ENCODE measurements at regions not wholly inside any gene's neighbourhood (a gene's known extent, or its start where the extent isn't known, plus 50 kb on each side); places are given as distances from the start of the nearest gene placed in this dataset.

DNA sequence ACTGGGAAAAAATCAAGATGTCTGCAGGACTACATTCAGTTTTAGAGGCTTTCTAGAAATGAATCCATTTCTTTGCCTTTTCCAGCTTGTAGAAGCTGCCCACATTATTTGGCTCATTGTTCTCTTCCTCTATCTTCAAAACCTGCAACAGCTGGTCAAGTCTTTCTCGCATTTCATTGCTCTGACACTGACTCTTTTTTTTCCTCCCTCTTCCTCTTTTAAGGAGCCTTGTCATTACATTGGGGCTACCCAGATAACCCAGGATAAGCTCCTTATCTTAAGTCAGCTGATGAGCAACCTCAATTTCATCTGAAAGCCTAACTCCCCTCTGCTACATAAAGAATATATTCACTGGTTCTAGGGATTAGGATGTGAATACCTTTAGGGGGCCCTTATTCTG lies 53.2 kb upstream of the CEP162 start:
- no peak for DNase-seq (ENCODE audit: low spot score)
- 74% methylated on average over 1 of the region's 1 CpG for WGBS

GRCh38 chr6:84280030-84280429 lies 52.6 kb upstream of the CEP162 start:
- no peak for DNase-seq (ENCODE audit: low spot score)
- H3K9ac ChIP-seq (ENCODE audit: low read depth in 1 of 2, low read length in 2 of 2): no peak overlapping the region
- no peak overlapping the region for H3K4me3 ChIP-seq (ENCODE audit: low read depth in 1 of 3, low read length in 3 of 3)
- H3K9me3 ChIP-seq (ENCODE audit: control insufficient read depth in 4 of 4, low read length in 3 of 4): no peaks in the 10 kb centered on the region
- H3K27me3 ChIP-seq (ENCODE audit: control insufficient read depth in 4 of 4, insufficient read depth in 4 of 4, low read length in 3 of 4): no peaks in the 10 kb centered on the region
- no peak overlapping the region for H3K27ac ChIP-seq (ENCODE audit: low read depth in 1 of 2, low read length in 2 of 2)
- peaks cover 0 to 6% (median 2%) of the 10 kb centered on the region in 4 donors for H3K4me1 ChIP-seq (ENCODE audit: control insufficient read depth in 4 of 4, insufficient read depth in 4 of 4, low read length in 3 of 4)
- no peaks in the 10 kb centered on the region for H3K36me3 ChIP-seq (ENCODE audit: control insufficient read depth in 4 of 4, insufficient read depth in 3 of 4, low read depth in 1 of 4, low read length in 3 of 4)
- TF ChIP-seq SP1 (IDR thresholded peaks at IDR 0.05) (no peak), TAF1 (conservative IDR thresholded peaks at IDR 0.05) (no peak), RAD21 (IDR thresholded peaks at IDR 0.05) (no peak), ZBTB33 (IDR thresholded peaks at IDR 0.05) (no peak), GABPA (IDR thresholded peaks at IDR 0.05 in 1 of 2, conservative IDR thresholded peaks at IDR 0.05 in 1 of 2) (no peak), YY1 (IDR thresholded peaks at IDR 0.05) (no peak), FOXA1 (IDR thresholded peaks at IDR 0.05) (no peak), HNF4G (IDR thresholded peaks at IDR 0.05) (no peak), MAX (IDR thresholded peaks at IDR 0.05) (no peak)
- TF ChIP-seq, protein P1, sequence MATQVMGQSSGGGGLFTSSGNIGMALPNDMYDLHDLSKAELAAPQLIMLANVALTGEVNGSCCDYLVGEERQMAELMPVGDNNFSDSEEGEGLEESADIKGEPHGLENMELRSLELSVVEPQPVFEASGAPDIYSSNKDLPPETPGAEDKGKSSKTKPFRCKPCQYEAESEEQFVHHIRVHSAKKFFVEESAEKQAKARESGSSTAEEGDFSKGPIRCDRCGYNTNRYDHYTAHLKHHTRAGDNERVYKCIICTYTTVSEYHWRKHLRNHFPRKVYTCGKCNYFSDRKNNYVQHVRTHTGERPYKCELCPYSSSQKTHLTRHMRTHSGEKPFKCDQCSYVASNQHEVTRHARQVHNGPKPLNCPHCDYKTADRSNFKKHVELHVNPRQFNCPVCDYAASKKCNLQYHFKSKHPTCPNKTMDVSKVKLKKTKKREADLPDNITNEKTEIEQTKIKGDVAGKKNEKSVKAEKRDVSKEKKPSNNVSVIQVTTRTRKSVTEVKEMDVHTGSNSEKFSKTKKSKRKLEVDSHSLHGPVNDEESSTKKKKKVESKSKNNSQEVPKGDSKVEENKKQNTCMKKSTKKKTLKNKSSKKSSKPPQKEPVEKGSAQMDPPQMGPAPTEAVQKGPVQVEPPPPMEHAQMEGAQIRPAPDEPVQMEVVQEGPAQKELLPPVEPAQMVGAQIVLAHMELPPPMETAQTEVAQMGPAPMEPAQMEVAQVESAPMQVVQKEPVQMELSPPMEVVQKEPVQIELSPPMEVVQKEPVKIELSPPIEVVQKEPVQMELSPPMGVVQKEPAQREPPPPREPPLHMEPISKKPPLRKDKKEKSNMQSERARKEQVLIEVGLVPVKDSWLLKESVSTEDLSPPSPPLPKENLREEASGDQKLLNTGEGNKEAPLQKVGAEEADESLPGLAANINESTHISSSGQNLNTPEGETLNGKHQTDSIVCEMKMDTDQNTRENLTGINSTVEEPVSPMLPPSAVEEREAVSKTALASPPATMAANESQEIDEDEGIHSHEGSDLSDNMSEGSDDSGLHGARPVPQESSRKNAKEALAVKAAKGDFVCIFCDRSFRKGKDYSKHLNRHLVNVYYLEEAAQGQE (IDR thresholded peaks at IDR 0.05): no peak

More for the DNA sequence above, 53.2 kb upstream of the CEP162 start:
- Histone ChIP-seq H3K4me1 (ENCODE audit: control insufficient read depth in 4 of 4, insufficient read depth in 4 of 4, low read length in 3 of 4) (peaks cover 0 to 6% (median 2%) of the 10 kb centered on the region in 4 donors), H3K27ac (ENCODE audit: low read depth in 1 of 2, low read length in 2 of 2) (no peak overlapping the region), H3K9me3 (ENCODE audit: control insufficient read depth in 4 of 4, low read length in 3 of 4) (no peaks in the 10 kb centered on the region), H3K27me3 (ENCODE audit: control insufficient read depth in 4 of 4, insufficient read depth in 4 of 4, low read length in 3 of 4) (no peaks in the 10 kb centered on the region), H3K9ac (ENCODE audit: low read depth in 1 of 2, low read length in 2 of 2) (no peak overlapping the region), H3K4me3 (ENCODE audit: low read depth in 1 of 3, low read length in 3 of 3) (no peak overlapping the region), H3K36me3 (ENCODE audit: control insufficient read depth in 4 of 4, insufficient read depth in 3 of 4, low read depth in 1 of 4, low read length in 3 of 4) (no peaks in the 10 kb centered on the region)
- TF ChIP-seq RAD21 (IDR thresholded peaks at IDR 0.05) (no peak), HNF4G (IDR thresholded peaks at IDR 0.05) (no peak), MAX (IDR thresholded peaks at IDR 0.05) (no peak), JUND (IDR thresholded peaks at IDR 0.05) (no peak), SP1 (IDR thresholded peaks at IDR 0.05) (no peak)
- TF ChIP-seq, protein P1 (IDR thresholded peaks at IDR 0.05): no peak

All from liver (tissue), 7 donors.